ENCODE measurements at regions not wholly inside any gene's neighbourhood (a gene's known extent, or its start where the extent isn't known, plus 50 kb on each side); places are given as distances from the start of the nearest gene placed in this dataset.

- no peak for TF ChIP-seq CTCF (IDR thresholded peaks at IDR 0.05)
- TF ChIP-seq POLR2A (IDR thresholded peaks at IDR 0.05), result no peak
Observed at GRCh38 chr13:111488486-111489132, 168.2 kb downstream of the TEX29 start.

Data from uterus (tissue), 2 donors.